ENCODE measurements at regions not wholly inside any gene's neighbourhood (a gene's known extent, or its start where the extent isn't known, plus 50 kb on each side); places are given as distances from the start of the nearest gene placed in this dataset.

- DNase-seq (ENCODE audit: low read depth, low spot score) = no peak
- H3K27me3 Mint-ChIP-seq (ENCODE audit: low read depth) = no peaks in the 10 kb centered on the region
- peaks cover 8% of the 10 kb centered on the region for H3K9me3 Mint-ChIP-seq
- H3K4me3 Mint-ChIP-seq = no peak overlapping the region
- no peak overlapping the region for H3K27ac Mint-ChIP-seq (ENCODE audit: unreplicated experiment)
- peaks cover 14% of the 10 kb centered on the region for H3K4me1 Mint-ChIP-seq
- H3K36me3 Mint-ChIP-seq (ENCODE audit: low read depth) = peaks cover 5% of the 10 kb centered on the region
- no peak for TF ChIP-seq CTCF (conservative IDR thresholded peaks at IDR 0.05)
Measured at GRCh38 chr2:151166410-151166809, 95.3 kb downstream of the RBM43 start.

GRCh38 chr2:151165105-151165684 lies 96.5 kb downstream of the RBM43 start:
- Mint-ChIP-seq H3K4me3 (no peak overlapping the region), H3K36me3 (ENCODE audit: low read depth) (peaks cover 5% of the 10 kb centered on the region), H3K9me3 (peaks cover 8% of the 10 kb centered on the region), H3K27ac (ENCODE audit: unreplicated experiment) (no peak overlapping the region), H3K27me3 (ENCODE audit: low read depth) (no peaks in the 10 kb centered on the region), H3K4me1 (peaks cover 17% of the 10 kb centered on the region)
- no peak for TF ChIP-seq CTCF (conservative IDR thresholded peaks at IDR 0.05)
- no peak for DNase-seq (ENCODE audit: low read depth, low spot score)

GRCh38 chr2:151161821-151162551 lies 99.7 kb downstream of the RBM43 start:
- Mint-ChIP-seq H3K27ac (ENCODE audit: unreplicated experiment) (no peak overlapping the region), H3K4me1 (peaks cover 32% of the 10 kb centered on the region), H3K9me3 (peaks cover 3% of the 10 kb centered on the region), H3K36me3 (ENCODE audit: low read depth) (peaks cover 2% of the 10 kb centered on the region), H3K27me3 (ENCODE audit: low read depth) (no peaks in the 10 kb centered on the region), H3K4me3 (no peak overlapping the region)
- no peak for DNase-seq (ENCODE audit: low read depth, low spot score)
- TF ChIP-seq CTCF (conservative IDR thresholded peaks at IDR 0.05) = peak; percentile 43

GRCh38 chr2:151159109-151159662 lies 102.5 kb downstream of the RBM43 start:
- no peaks in the 10 kb centered on the region for H3K36me3 Mint-ChIP-seq (ENCODE audit: low read depth)
- no peak for DNase-seq (ENCODE audit: low read depth, low spot score)
- no peaks in the 10 kb centered on the region for H3K27me3 Mint-ChIP-seq (ENCODE audit: low read depth)
- H3K27ac Mint-ChIP-seq (ENCODE audit: unreplicated experiment) = peak overlapping the region; percentile 73
- H3K4me3 Mint-ChIP-seq = no peak overlapping the region
- H3K9me3 Mint-ChIP-seq = peaks cover 3% of the 10 kb centered on the region
- H3K4me1 Mint-ChIP-seq = peaks cover 32% of the 10 kb centered on the region
- no peak for TF ChIP-seq CTCF (conservative IDR thresholded peaks at IDR 0.05)

- peaks cover 3% of the 10 kb centered on the region for H3K9me3 Mint-ChIP-seq
- peak overlapping the region; percentile 79 for H3K27ac Mint-ChIP-seq (ENCODE audit: unreplicated experiment)
- TF ChIP-seq CTCF (conservative IDR thresholded peaks at IDR 0.05) = no peak
- no peaks in the 10 kb centered on the region for H3K36me3 Mint-ChIP-seq (ENCODE audit: low read depth)
- no peaks in the 10 kb centered on the region for H3K27me3 Mint-ChIP-seq (ENCODE audit: low read depth)
- no peak for DNase-seq (ENCODE audit: low read depth, low spot score)
- H3K4me3 Mint-ChIP-seq = no peak overlapping the region
- H3K4me1 Mint-ChIP-seq = peaks cover 25% of the 10 kb centered on the region
Measured at GRCh38 chr2:151157000-151157735, 104.5 kb downstream of the RBM43 start.

All from neural crest cell (in vitro differentiated cells).